Osteocyte (in vitro differentiated cells): ENCODE measurements at regions not wholly inside any gene's neighbourhood (a gene's known extent, or its start where the extent isn't known, plus 50 kb on each side); places are given as distances from the start of the nearest gene placed in this dataset.

ENCODE experiments used
- DNase-seq: peaks from one replicate; pipeline ENCODE4 v3.0.0; 2021; ENCODE audit warnings: mixed read lengths; ENCODE audit not compliant: unreplicated experiment; ENCODE audit errors: extremely low spot score
- H3K27ac Mint-ChIP-seq: one replicate; pipeline ENCODE4 v1.8.0; 2021; ENCODE audit warnings: mild to moderate bottlenecking, mixed read lengths; ENCODE audit not compliant: unreplicated experiment
- H3K27me3 Mint-ChIP-seq: one replicate; pipeline ENCODE4 v1.8.0; 2021; ENCODE audit warnings: mixed read lengths; ENCODE audit not compliant: unreplicated experiment
- H3K36me3 Mint-ChIP-seq: one replicate; pipeline ENCODE4 v1.8.0; 2021; ENCODE audit warnings: mixed read lengths; ENCODE audit not compliant: unreplicated experiment
- H3K4me1 Mint-ChIP-seq: one replicate; pipeline ENCODE4 v1.8.0; 2021; ENCODE audit warnings: mixed read lengths; ENCODE audit not compliant: unreplicated experiment
- H3K4me3 Mint-ChIP-seq: one replicate; pipeline ENCODE4 v1.8.0; 2021; ENCODE audit warnings: mild to moderate bottlenecking, moderate library complexity, mixed read lengths; ENCODE audit not compliant: unreplicated experiment
- H3K9me3 Mint-ChIP-seq: one replicate; pipeline ENCODE4 v1.8.0; 2021; ENCODE audit warnings: mixed read lengths; ENCODE audit not compliant: unreplicated experiment
- CTCF ChIP-seq: fragments of 200-600 bp; sonication (generic); IDR thresholded peaks from 2 replicates; pipeline ENCODE4 v1.5.0; 2021; ENCODE audit warnings: antibody characterized with exemption, mild to moderate bottlenecking, moderate library complexity

GRCh38 chr16:5841974-5842373 is 744.4 kb upstream of the EEF2KMT start:
- Mint-ChIP-seq H3K36me3 (no peaks in the 10 kb centered on the region), H3K9me3 (peaks cover 50% of the 10 kb centered on the region), H3K4me3 (no peak overlapping the region), H3K4me1 (no peaks in the 10 kb centered on the region), H3K27ac (no peak overlapping the region), H3K27me3 (no peaks in the 10 kb centered on the region)
- no peak for TF ChIP-seq CTCF
- no peak for DNase-seq

- H3K36me3 Mint-ChIP-seq: no peaks in the 10 kb centered on the region
- H3K27me3 Mint-ChIP-seq: no peaks in the 10 kb centered on the region
- no peak overlapping the region for H3K4me3 Mint-ChIP-seq
- H3K4me1 Mint-ChIP-seq: no peaks in the 10 kb centered on the region
- H3K27ac Mint-ChIP-seq: no peak overlapping the region
- no peak for DNase-seq
- peaks cover 55% of the 10 kb centered on the region for H3K9me3 Mint-ChIP-seq
- no peak for TF ChIP-seq CTCF
Measured at GRCh38 chr16:5838725-5839124, 741.1 kb upstream of the EEF2KMT start.

- Mint-ChIP-seq H3K9me3 (peaks cover 49% of the 10 kb centered on the region), H3K4me3 (no peak overlapping the region), H3K27me3 (no peaks in the 10 kb centered on the region), H3K27ac (no peak overlapping the region), H3K36me3 (no peaks in the 10 kb centered on the region), H3K4me1 (no peaks in the 10 kb centered on the region)
- no peak for DNase-seq
- TF ChIP-seq CTCF: no peak
Measured at GRCh38 chr16:5838071-5838470, 740.5 kb upstream of the EEF2KMT start.

GRCh38 chr16:5837007-5837670 is 739.5 kb upstream of the EEF2KMT start:
- H3K27me3 Mint-ChIP-seq: no peaks in the 10 kb centered on the region
- H3K4me1 Mint-ChIP-seq: no peaks in the 10 kb centered on the region
- H3K4me3 Mint-ChIP-seq: no peak overlapping the region
- TF ChIP-seq CTCF: no peak
- no peak for DNase-seq
- H3K9me3 Mint-ChIP-seq: peaks cover 43% of the 10 kb centered on the region
- no peaks in the 10 kb centered on the region for H3K36me3 Mint-ChIP-seq
- no peak overlapping the region for H3K27ac Mint-ChIP-seq

- H3K4me1 Mint-ChIP-seq: no peaks in the 10 kb centered on the region
- no peak for TF ChIP-seq CTCF
- no peak for DNase-seq
- no peaks in the 10 kb centered on the region for H3K27me3 Mint-ChIP-seq
- H3K27ac Mint-ChIP-seq: no peak overlapping the region
- no peaks in the 10 kb centered on the region for H3K36me3 Mint-ChIP-seq
- H3K4me3 Mint-ChIP-seq: no peak overlapping the region
- peaks cover 38% of the 10 kb centered on the region for H3K9me3 Mint-ChIP-seq
Measured at GRCh38 chr16:5835876-5836275, 738.3 kb upstream of the EEF2KMT start.
